H1 (cell line): ENCODE measurements at regions not wholly inside any gene's neighbourhood (a gene's known extent, or its start where the extent isn't known, plus 50 kb on each side); places are given as distances from the start of the nearest gene placed in this dataset.

ENCODE experiments used
- CTCF ChIA-PET: fragments of 300-600 bp; sonication (Branson Sonifier 250); formaldehyde crosslinking; loops from one replicate; lab custom pipeline; 2021; ENCODE audit not compliant: partially characterized antibody; lab: Charles Lee
- POLR2A ChIA-PET: fragments of 300-600 bp; sonication (Branson Sonifier 250); formaldehyde crosslinking; loops from one replicate; lab custom pipeline; 2021; ENCODE audit warnings: inconsistent platforms; ENCODE audit not compliant: partially characterized antibody; lab: Charles Lee
- DNase-seq, 2 experiments: peaks; one replicate each; pipeline versions ENCODE4 v3.0.0 to v3.0.0-alpha.2; 2010 to 2022; ENCODE audit warnings: low spot score in 2 of 2, low read depth in 1 of 2, mixed read lengths in 1 of 2
- FAIRE-seq: peaks from 2 replicates; lab custom pipeline; 2011; peaks lifted over from hg19 to GRCh38; lab: Jason Lieb, UNC
- H2AFZ ChIP-seq: 2 replicates; pipeline ENCODE4 v1.8.1; 2012; ENCODE audit warnings: low read length, inconsistent platforms
- H2AK5ac ChIP-seq: 2 replicates; pipeline ENCODE4 v1.6.1; 2013; ENCODE audit warnings: low read depth, low read length
- H2BK120ac ChIP-seq: replicated peaks from 2 replicates; pipeline ENCODE3; 2013; ENCODE audit warnings: low read depth, low read length, inconsistent platforms
- H2BK12ac ChIP-seq: 2 replicates; pipeline ENCODE4 v1.6.1; 2013; ENCODE audit warnings: low read depth, low read length
- H2BK15ac ChIP-seq: 2 replicates; pipeline ENCODE4 v1.6.1; 2013; ENCODE audit warnings: low read length
- H2BK20ac ChIP-seq: 2 replicates; pipeline ENCODE4 v1.6.1; 2013; ENCODE audit warnings: low read length
- H2BK5ac ChIP-seq: 2 replicates; pipeline ENCODE4 v1.6.1; 2013; ENCODE audit warnings: low read depth, low read length
- H3K14ac ChIP-seq: 2 replicates; pipeline ENCODE4 v1.6.1; 2013; ENCODE audit warnings: inconsistent platforms; ENCODE audit not compliant: insufficient read length
- H3K18ac ChIP-seq: 2 replicates; pipeline ENCODE4 v1.6.1; 2013; ENCODE audit warnings: low read length; ENCODE audit errors: extremely low read depth
- H3K23ac ChIP-seq: 2 replicates; pipeline ENCODE4 v1.6.1; 2013; ENCODE audit warnings: inconsistent platforms; ENCODE audit not compliant: insufficient read length
- H3K23me2 ChIP-seq: 2 replicates; pipeline ENCODE4 v1.6.1; 2013; ENCODE audit warnings: low read depth, low read length
- H3K27ac ChIP-seq: 2 replicates; pipeline ENCODE4 v1.6.1; 2011; ENCODE audit warnings: low read depth, low read length, inconsistent platforms
- H3K27me3 ChIP-seq, 4 experiments: replicated peaks in 1 of 4; 1 replicate in 1 of 4; 2 replicates in 3 of 4; pipeline versions ENCODE4 v1.6.1 to v1.8.1; 2011 to 2013; ENCODE audit warnings: low read length in 3 of 4, mild to moderate bottlenecking in 3 of 4, inconsistent platforms in 2 of 4, mixed read lengths in 2 of 4, moderate library complexity in 1 of 4; ENCODE audit not compliant: control insufficient read depth in 3 of 4, insufficient read depth in 3 of 4; ENCODE audit errors: extremely low read depth in 1 of 4
- H3K36me3 ChIP-seq, 4 experiments: 2 replicates each; pipeline versions ENCODE4 v1.6.1 to v1.8.1; 2011 to 2013; ENCODE audit warnings: mild to moderate bottlenecking in 4 of 4, low read length in 3 of 4, moderate library complexity in 2 of 4, control low read depth in 1 of 4, inconsistent platforms in 1 of 4; ENCODE audit not compliant: insufficient read depth in 4 of 4, control insufficient read depth in 2 of 4
- H3K4ac ChIP-seq: replicated peaks from 2 replicates; pipeline ENCODE3; 2013; ENCODE audit warnings: low read length, low read depth, mixed read lengths, inconsistent platforms; ENCODE audit not compliant: insufficient read length
- H3K4me1 ChIP-seq, 4 experiments: replicated peaks in 1 of 4; 1 replicate in 1 of 4; 2 replicates in 3 of 4; pipeline versions ENCODE4 v1.6.1 to v1.8.1; 2011 to 2013; ENCODE audit warnings: low read length in 3 of 4, inconsistent platforms in 2 of 4, mixed read lengths in 1 of 4; ENCODE audit not compliant: insufficient read depth in 4 of 4, control insufficient read depth in 3 of 4
- H3K4me2 ChIP-seq, 2 experiments: 2 replicates each; pipeline versions ENCODE4 v1.6.1 to v1.8.1; 2011 to 2013; ENCODE audit warnings: low read depth in 2 of 2, low read length in 2 of 2, control low read depth in 1 of 2, inconsistent platforms in 1 of 2, mild to moderate bottlenecking in 1 of 2; ENCODE audit not compliant: insufficient read depth in 1 of 2
- H3K4me3 ChIP-seq, 4 experiments: fragments of 200-600, 300-600 bp in 1 of 4; sonication (generic), shearing (Covaris generic), sonication (Bioruptor Twin) in 1 of 4; 2 replicates each; pipeline versions ENCODE4 v1.5.1 to v1.8.1; 2011 to 2016; ENCODE audit warnings: low read length in 4 of 4, low read depth in 3 of 4, control low read depth in 2 of 4, inconsistent platforms in 2 of 4, mild to moderate bottlenecking in 2 of 4, mixed read lengths in 1 of 4, moderate library complexity in 1 of 4; ENCODE audit not compliant: insufficient read depth in 2 of 4; ENCODE audit errors: extremely low read depth in 1 of 4
- H3K56ac ChIP-seq: replicated peaks from 2 replicates; pipeline ENCODE3; 2013; ENCODE audit warnings: low read depth, mild to moderate bottlenecking, mixed read lengths, low read length, inconsistent platforms; ENCODE audit not compliant: insufficient read length
- H3K79me1 ChIP-seq: 2 replicates; pipeline ENCODE4 v1.6.1; 2013; ENCODE audit warnings: low read depth, low read length, control low read depth
- H3K79me2 ChIP-seq, 2 experiments: 2 replicates each; pipeline versions ENCODE4 v1.6.1 to v1.8.1; 2012 to 2013; ENCODE audit warnings: low read length in 2 of 2, mild to moderate bottlenecking in 2 of 2, inconsistent platforms in 1 of 2; ENCODE audit not compliant: insufficient read depth in 2 of 2, control insufficient read depth in 1 of 2
- H3K9ac ChIP-seq, 4 experiments: replicated peaks in 1 of 4; 1 replicate in 1 of 4; 2 replicates in 3 of 4; pipeline versions ENCODE4 v1.6.1 to v1.8.1; 2011 to 2013; ENCODE audit warnings: low read depth in 3 of 4, low read length in 3 of 4, control low read depth in 2 of 4, mild to moderate bottlenecking in 2 of 4, moderate library complexity in 2 of 4, inconsistent platforms in 1 of 4; ENCODE audit errors: extremely low read depth in 1 of 4
- H3K9me3 ChIP-seq, 2 experiments: 2 replicates each; pipeline versions ENCODE4 v1.6.1 to v1.8.1; 2012 to 2013; ENCODE audit warnings: mild to moderate bottlenecking in 2 of 2, moderate library complexity in 2 of 2, control low read depth in 1 of 2, inconsistent platforms in 1 of 2, low read depth in 1 of 2, low read length in 1 of 2, mixed read lengths in 1 of 2; ENCODE audit not compliant: insufficient read depth in 2 of 2
- H4K20me1 ChIP-seq, 2 experiments: replicated peaks in 1 of 2; 2 replicates each; pipeline versions ENCODE3 to v1.8.1; 2011 to 2013; ENCODE audit warnings: inconsistent platforms in 2 of 2, low read length in 2 of 2, mild to moderate bottlenecking in 1 of 2; ENCODE audit not compliant: insufficient read depth in 2 of 2, control insufficient read depth in 1 of 2
- H4K5ac ChIP-seq: 2 replicates; pipeline ENCODE4 v1.6.1; 2013; ENCODE audit warnings: low read length, low read depth, mixed read lengths, inconsistent platforms; ENCODE audit not compliant: insufficient read length
- H4K8ac ChIP-seq: 2 replicates; pipeline ENCODE4 v1.8.0; 2013; ENCODE audit warnings: mild to moderate bottlenecking, moderate library complexity, low read length, inconsistent platforms; ENCODE audit not compliant: insufficient read depth; ENCODE audit errors: extremely low read depth
- H4K91ac ChIP-seq: replicated peaks from 2 replicates; pipeline ENCODE3; 2013; ENCODE audit warnings: low read length, mixed read lengths, inconsistent platforms; ENCODE audit not compliant: insufficient read length
- BCL11A ChIP-seq, 2 experiments: IDR thresholded peaks; one replicate each; pipeline ENCODE4 v1.6.1; 2011; ENCODE audit warnings: low read depth in 2 of 2, low read length in 2 of 2, mild to moderate bottlenecking in 2 of 2
- CHD2 ChIP-seq: IDR thresholded peaks from 2 replicates; pipeline ENCODE4 v1.6.1; 2012; ENCODE audit warnings: low read length, improper control_type of control experiment
- EP300 ChIP-seq, 2 experiments: IDR thresholded peaks; 1 replicate in 1 of 2; 2 replicates in 1 of 2; pipeline ENCODE4 v1.6.1; 2011 to 2012; ENCODE audit warnings: low read depth in 2 of 2, low read length in 2 of 2, mild to moderate bottlenecking in 2 of 2, borderline replicate concordance in 1 of 2, inconsistent platforms in 1 of 2, moderate library complexity in 1 of 2
- RFX5 ChIP-seq: IDR thresholded peaks from 2 replicates; pipeline ENCODE4 v1.6.1; 2011; ENCODE audit warnings: low read depth, low read length, improper control_type of control experiment, borderline replicate concordance
- SIN3A ChIP-seq, 2 experiments: IDR thresholded peaks in 1 of 2; conservative IDR thresholded peaks in 1 of 2; 2 replicates each; pipeline ENCODE4 v1.6.1; 2011 to 2012; ENCODE audit warnings: low read length in 2 of 2, improper control_type of control experiment in 1 of 2, low read depth in 1 of 2, mild to moderate bottlenecking in 1 of 2
- TAF7 ChIP-seq: optimal IDR thresholded peaks from 2 replicates; pipeline ENCODE3; 2011; ENCODE audit warnings: low read depth, mild to moderate bottlenecking, inconsistent platforms, low read length, moderate library complexity, borderline replicate concordance
- TBP ChIP-seq: IDR thresholded peaks from 2 replicates; pipeline ENCODE4 v1.6.1; 2011; ENCODE audit warnings: low read depth, low read length, improper control_type of control experiment
- TCF12 ChIP-seq: IDR thresholded peaks from 2 replicates; pipeline ENCODE4 v1.6.1; 2011; ENCODE audit warnings: low read depth, mild to moderate bottlenecking, low read length
- WGBS, 2 experiments: shearing (Covaris generic) in 1 of 2; methylation state at CpG; one replicate each; pipeline versions ENCODE4 v1.1.6 to v1.1.7; 2013 to 2015; ENCODE audit warnings: low lambda C conversion rate in 2 of 2, mixed read lengths in 2 of 2, inconsistent platforms in 1 of 2, low coverage in 1 of 2, missing lambda C conversion rate in 1 of 2; ENCODE audit not compliant: insufficient replicate concordance in 2 of 2, insufficient coverage in 1 of 2, insufficient read length in 1 of 2; ENCODE audit errors: extremely low coverage in 1 of 2, missing lambda C conversion rate in 1 of 2; 5-methylcytosine and 5-hydroxymethylcytosine counted together
- TF ChIP-seq, protein P1 (sequence below): IDR thresholded peaks from 2 replicates; pipeline ENCODE4 v1.6.1; 2012; ENCODE audit warnings: inconsistent platforms
- TF ChIP-seq, protein P2 (sequence below): IDR thresholded peaks from 2 replicates; pipeline ENCODE4 v1.6.1; 2011; ENCODE audit warnings: low read depth, mild to moderate bottlenecking, low read length; ENCODE audit not compliant: insufficient read depth
- TF ChIP-seq, protein P3 (sequence below): IDR thresholded peaks from 2 replicates; pipeline ENCODE4 v1.6.1; 2012; ENCODE audit warnings: inconsistent platforms

DNA sequence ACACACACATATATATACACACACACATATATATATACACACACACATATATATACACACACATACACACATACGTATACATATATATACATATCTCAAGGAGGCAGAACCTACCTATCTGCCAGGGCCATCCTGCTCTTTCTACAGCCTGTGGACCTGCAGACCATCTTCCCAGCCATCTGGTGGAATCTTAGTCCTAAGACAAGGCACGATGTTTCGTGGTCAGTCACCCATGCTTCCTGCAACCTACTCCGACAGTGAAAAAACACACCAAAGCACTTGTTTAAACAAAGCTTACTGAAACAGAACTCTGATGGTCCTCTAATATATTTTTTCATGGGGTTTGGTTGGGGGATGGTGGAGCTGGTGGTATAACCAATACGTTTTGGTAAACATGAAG is 164.2 kb upstream of the ZNF521 start:
- Histone ChIP-seq H3K56ac (no peak overlapping the region), H3K27ac (no peak overlapping the region), H2BK120ac (no peak overlapping the region), H3K23ac (no peak overlapping the region), H2BK15ac (no peak overlapping the region), H3K14ac (no peak overlapping the region), H3K27me3 (no peaks in the 10 kb centered on the region), H2BK20ac (no peak overlapping the region), H3K4me3 (no peak overlapping the region), H4K20me1 (no peaks in the 10 kb centered on the region), H2BK12ac (no peak overlapping the region), H3K23me2 (no peaks in the 10 kb centered on the region), H3K79me1 (no peaks in the 10 kb centered on the region), H3K9me3 (no peaks in the 10 kb centered on the region), H4K91ac (no peak overlapping the region), H3K9ac (no peak overlapping the region), H2AFZ (no peak overlapping the region), H4K8ac (no peak overlapping the region), H3K18ac (no peak overlapping the region), H3K4ac (no peak overlapping the region), H3K79me2 (no peaks in the 10 kb centered on the region), H2BK5ac (no peak overlapping the region), H3K36me3 (no peaks in the 10 kb centered on the region), H3K4me1 (no peaks in the 10 kb centered on the region; a peak in 1 of 7 replicates), H3K4me2 (no peak overlapping the region), H4K5ac (no peak overlapping the region), H2AK5ac (no peak overlapping the region)
- POLR2A ChIA-PET: no interaction called here
- CTCF ChIA-PET: interaction anchor here (1.0 to 1.2 kb wide), 2 partner anchors 9 to 379 kb away, joined by 3 read pairs; no protein-coding TSS in a partner anchor
- no peak for DNase-seq
- no peak for FAIRE-seq
- 69% methylated on average over 5 of the region's 5 CpGs; no CpG with 5 or more reads in 1 of the 2 experiments for WGBS, 2 experiments
- TF ChIP-seq RFX5 (no peak), CHD2 (no peak), TCF12 (no peak), SIN3A (conservative IDR thresholded peaks at IDR 0.05 in 1 of 2, IDR thresholded peaks at IDR 0.05 in 1 of 2; ENCODE audit: low read depth in 1 of 2, low read length in 2 of 2) (no peak), EP300 (IDR thresholded peaks at IDR 0.05; ENCODE audit: borderline replicate concordance in 1 of 2, low read depth in 2 of 2, low read length in 2 of 2) (no peak), TBP (no peak), TAF7 (no peak), BCL11A (IDR thresholded peaks at IDR 0.05; ENCODE audit: low read depth in 2 of 2, low read length in 2 of 2) (no peak)
- TF ChIP-seq, protein P1, sequence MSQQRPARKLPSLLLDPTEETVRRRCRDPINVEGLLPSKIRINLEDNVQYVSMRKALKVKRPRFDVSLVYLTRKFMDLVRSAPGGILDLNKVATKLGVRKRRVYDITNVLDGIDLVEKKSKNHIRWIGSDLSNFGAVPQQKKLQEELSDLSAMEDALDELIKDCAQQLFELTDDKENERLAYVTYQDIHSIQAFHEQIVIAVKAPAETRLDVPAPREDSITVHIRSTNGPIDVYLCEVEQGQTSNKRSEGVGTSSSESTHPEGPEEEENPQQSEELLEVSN: no peak
- TF ChIP-seq, protein P2, sequence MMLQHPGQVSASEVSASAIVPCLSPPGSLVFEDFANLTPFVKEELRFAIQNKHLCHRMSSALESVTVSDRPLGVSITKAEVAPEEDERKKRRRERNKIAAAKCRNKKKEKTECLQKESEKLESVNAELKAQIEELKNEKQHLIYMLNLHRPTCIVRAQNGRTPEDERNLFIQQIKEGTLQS: no peak
- TF ChIP-seq, protein P3, sequence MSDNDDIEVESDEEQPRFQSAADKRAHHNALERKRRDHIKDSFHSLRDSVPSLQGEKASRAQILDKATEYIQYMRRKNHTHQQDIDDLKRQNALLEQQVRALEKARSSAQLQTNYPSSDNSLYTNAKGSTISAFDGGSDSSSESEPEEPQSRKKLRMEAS: no peak
